OCI-LY3 (cell line): ENCODE measurements at regions not wholly inside any gene's neighbourhood (a gene's known extent, or its start where the extent isn't known, plus 50 kb on each side); places are given as distances from the start of the nearest gene placed in this dataset.

Source experiments
- CTCF ChIP-seq: fragments of 200-600, 300-600 bp; sonication (generic); IDR thresholded peaks from 2 replicates; pipeline ENCODE4 v1.5.1; 2014; ENCODE audit warnings: antibody characterized with exemption, low read length, low read depth
- EZH2phosphoT487 ChIP-seq: fragments of 200-600 bp; shearing (Covaris generic); IDR thresholded peaks from 2 replicates; pipeline ENCODE4 v1.6.1; 2018; ENCODE audit warnings: antibody characterized with exemption, mixed run types, low read depth

- TF ChIP-seq CTCF (no peak), EZH2phosphoT487 (no peak)
These were observed 121.1 kb downstream of the TRIM27 start for GRCh38 chr6:28802417-28803336.
